ENCODE measurements at regions not wholly inside any gene's neighbourhood (a gene's known extent, or its start where the extent isn't known, plus 50 kb on each side); places are given as distances from the start of the nearest gene placed in this dataset.

DNA sequence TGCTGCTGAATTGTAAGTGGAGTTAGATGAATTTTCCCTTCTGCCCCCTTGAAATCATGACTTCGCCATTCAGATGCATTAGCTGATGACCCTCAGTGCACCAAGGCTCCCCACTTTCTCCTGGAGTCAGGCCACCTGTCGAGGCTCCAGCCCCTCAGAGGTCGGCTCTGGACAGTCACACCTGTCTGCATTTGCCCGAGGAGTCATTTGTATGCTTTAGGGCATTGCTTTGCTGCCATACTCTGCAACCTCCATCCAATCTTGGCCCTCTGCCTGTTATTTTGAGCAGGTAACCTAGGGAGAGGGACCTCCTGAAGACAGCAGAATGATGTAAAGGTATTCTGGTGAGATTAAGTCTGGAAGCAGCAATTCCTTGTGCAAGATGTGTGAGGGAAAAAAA, 144.8 kb downstream of the MACROH2A1 start:
- Histone ChIP-seq H4K91ac (ENCODE audit: insufficient read length, low read depth, low read length) (no peak overlapping the region), H2BK120ac (ENCODE audit: low read depth, low read length, poor library complexity, severe bottlenecking) (no peak overlapping the region), H3K4me2 (ENCODE audit: insufficient read depth, insufficient read length, low read length) (no peak overlapping the region), H3K23me2 (ENCODE audit: insufficient read length, low read depth, low read length, poor library complexity, severe bottlenecking) (no peaks in the 10 kb centered on the region), H3K79me2 (ENCODE audit: insufficient read depth, low read length) (no peaks in the 10 kb centered on the region), H3K9me3 (ENCODE audit: control insufficient read depth, low read depth, low read length) (no peaks in the 10 kb centered on the region), H4K20me1 (ENCODE audit: control insufficient read depth, insufficient read depth, insufficient read length) (no peaks in the 10 kb centered on the region), H3K18ac (ENCODE audit: insufficient read length, low read depth, low read length) (no peak overlapping the region), H2BK20ac (ENCODE audit: low read depth, low read length, poor library complexity, severe bottlenecking) (no peak overlapping the region), H3K27me3 (ENCODE audit: insufficient read depth, low read length) (0 out of 2 replicates have a peak, but pooled peaks cover 2% of the 10 kb centered on the region), H2AK5ac (ENCODE audit: insufficient read length, low read length) (no peak overlapping the region), H3K79me1 (ENCODE audit: insufficient read depth, low read depth, low read length, poor library complexity, severe bottlenecking) (no peaks in the 10 kb centered on the region), H3K14ac (ENCODE audit: insufficient read depth, low read length) (no peak overlapping the region), H2AFZ (ENCODE audit: low read length) (no peak overlapping the region), H3T11ph (ENCODE audit: low read length) (no peak overlapping the region), H3K27ac (ENCODE audit: insufficient read length, low read depth, low read length) (no peak overlapping the region), H3K4ac (ENCODE audit: low read depth, low read length) (no peak overlapping the region), H3K56ac (ENCODE audit: insufficient read length, low read depth, low read length) (no peak overlapping the region), H4K5ac (ENCODE audit: insufficient read length, low read depth, low read length) (no peak overlapping the region), H3K9ac (ENCODE audit: extremely low read depth, insufficient read length, low read length) (no peak overlapping the region), H2BK12ac (ENCODE audit: insufficient read length, low read depth, low read length) (no peak overlapping the region), H2BK5ac (ENCODE audit: insufficient read length, low read length) (no peak overlapping the region), H2BK15ac (ENCODE audit: low read depth, low read length) (no peak overlapping the region), H3K23ac (ENCODE audit: insufficient read length, low read depth, low read length) (no peak overlapping the region), H3K4me1 (ENCODE audit: insufficient read depth, low read length) (no peaks in the 10 kb centered on the region), H4K8ac (replicated peaks; ENCODE audit: insufficient read length, low read depth, low read length) (no peak overlapping the region)
- WGBS (ENCODE audit: extremely low coverage, insufficient read length, low lambda C conversion rate), result no CpG with 5 or more reads among the region's 4 CpGs
- H3K27me3 Mint-ChIP-seq (ENCODE audit: low read depth), result peaks cover 8% of the 10 kb centered on the region
- no peaks in the 10 kb centered on the region for H3K4me1 Mint-ChIP-seq
- no peak overlapping the region for H3K4me3 Mint-ChIP-seq
- H3K27ac Mint-ChIP-seq, result no peak overlapping the region
- DNase-seq, result no peak
- TF ChIP-seq, protein P1, sequence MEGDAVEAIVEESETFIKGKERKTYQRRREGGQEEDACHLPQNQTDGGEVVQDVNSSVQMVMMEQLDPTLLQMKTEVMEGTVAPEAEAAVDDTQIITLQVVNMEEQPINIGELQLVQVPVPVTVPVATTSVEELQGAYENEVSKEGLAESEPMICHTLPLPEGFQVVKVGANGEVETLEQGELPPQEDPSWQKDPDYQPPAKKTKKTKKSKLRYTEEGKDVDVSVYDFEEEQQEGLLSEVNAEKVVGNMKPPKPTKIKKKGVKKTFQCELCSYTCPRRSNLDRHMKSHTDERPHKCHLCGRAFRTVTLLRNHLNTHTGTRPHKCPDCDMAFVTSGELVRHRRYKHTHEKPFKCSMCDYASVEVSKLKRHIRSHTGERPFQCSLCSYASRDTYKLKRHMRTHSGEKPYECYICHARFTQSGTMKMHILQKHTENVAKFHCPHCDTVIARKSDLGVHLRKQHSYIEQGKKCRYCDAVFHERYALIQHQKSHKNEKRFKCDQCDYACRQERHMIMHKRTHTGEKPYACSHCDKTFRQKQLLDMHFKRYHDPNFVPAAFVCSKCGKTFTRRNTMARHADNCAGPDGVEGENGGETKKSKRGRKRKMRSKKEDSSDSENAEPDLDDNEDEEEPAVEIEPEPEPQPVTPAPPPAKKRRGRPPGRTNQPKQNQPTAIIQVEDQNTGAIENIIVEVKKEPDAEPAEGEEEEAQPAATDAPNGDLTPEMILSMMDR (conservative IDR thresholded peaks at IDR 0.05), result no peak
- no peaks in the 10 kb centered on the region for H3K36me3 Mint-ChIP-seq (ENCODE audit: insufficient read depth in 1 of 3, low read depth in 3 of 3)
- peaks cover 0 to 3% of the 10 kb centered on the region in 2 experiments; a peak in 1 of 5 replicates for H3K9me3 Mint-ChIP-seq
